ENCODE measurements at regions not wholly inside any gene's neighbourhood (a gene's known extent, or its start where the extent isn't known, plus 50 kb on each side); places are given as distances from the start of the nearest gene placed in this dataset.

DNA sequence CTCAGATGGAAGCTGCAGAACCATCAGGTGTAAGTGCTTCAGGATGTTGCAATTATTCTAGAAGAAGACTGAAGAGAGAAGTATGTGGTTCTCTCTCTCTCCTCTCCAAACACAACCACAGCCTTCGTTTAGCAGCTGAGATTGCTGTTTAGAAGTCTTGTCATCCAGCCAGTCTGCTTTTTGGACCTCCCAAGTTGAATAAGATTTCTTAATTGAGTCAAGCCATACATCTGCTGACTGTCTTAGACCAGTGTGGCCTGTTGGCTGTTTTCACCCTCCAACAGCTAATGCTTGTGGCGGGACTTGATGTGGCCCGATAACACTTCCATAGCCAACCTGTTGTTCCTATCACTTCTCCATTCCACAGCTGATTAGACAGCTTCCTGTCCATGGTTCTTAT is 91.3 kb upstream of the TMEM17 start:
- H3K9me3 ChIP-seq (replicated peaks; ENCODE audit: control insufficient read depth, insufficient read depth, low read length), result no peaks in the 10 kb centered on the region
- H3K4me3 ChIP-seq (replicated peaks in 1 of 3; ENCODE audit: insufficient read depth in 1 of 3, low read depth in 1 of 3, low read length in 3 of 3), result no peak overlapping the region
- H3K27ac ChIP-seq (ENCODE audit: insufficient read depth, low read depth, low read length), result no peak overlapping the region
- ChIA-PET POLR2A (no interaction called here), CTCF (interaction anchor here (1.1 to 1.6 kb wide), 2 partner anchors 19 to 89 kb away, joined by 3 to 4 read pairs; no protein-coding TSS in a partner anchor)
- no peak for DNase-seq (ENCODE audit: low read depth, low spot score)
- H3K9ac ChIP-seq (replicated peaks; ENCODE audit: extremely low read depth, insufficient read depth, low read length), result no peak overlapping the region
- intact Hi-C loops (cut with micrococcal nuclease), result no loop called here
- H3K9me1 ChIP-seq (replicated peaks; ENCODE audit: control insufficient read depth, extremely low read depth, insufficient read depth, low read length), result no peaks in the 10 kb centered on the region
- no peak for FAIRE-seq
- no peaks in the 10 kb centered on the region for H3K36me3 ChIP-seq (ENCODE audit: control insufficient read depth in 2 of 2, extremely low read depth in 1 of 2, insufficient read depth in 2 of 2, low read length in 2 of 2)
- H2AFZ ChIP-seq (ENCODE audit: low read depth, low read length), result peak overlapping the region; percentile 15
- H3K4me2 ChIP-seq (ENCODE audit: insufficient read depth, low read length), result no peak overlapping the region
- H3K27me3 ChIP-seq (ENCODE audit: control insufficient read depth in 2 of 2, insufficient read depth in 2 of 2, low read length in 2 of 2), result no peaks in the 10 kb centered on the region
- TF ChIP-seq JUN (IDR thresholded peaks at IDR 0.05; ENCODE audit: borderline replicate concordance, insufficient read depth, insufficient read length, low read depth) (no peak), GATA2 (IDR thresholded peaks at IDR 0.05; ENCODE audit: insufficient read depth, insufficient read length, low read depth, low read length) (no peak), MYC (IDR thresholded peaks at IDR 0.05; ENCODE audit: low read depth, low read length) (no peak), FOS (IDR thresholded peaks at IDR 0.05; ENCODE audit: borderline replicate concordance, insufficient read depth, low read length) (no peak), POLR2AphosphoS5 (IDR thresholded peaks at IDR 0.05; ENCODE audit: insufficient read depth, low read depth, low read length) (no peak), EZH2 (IDR thresholded peaks at IDR 0.05; ENCODE audit: borderline replicate concordance, low read depth, low read length, severe bottlenecking) (no peak), POLR2A (IDR thresholded peaks at IDR 0.05; ENCODE audit: low read depth, low read length) (no peak)
- TF ChIP-seq, protein P1, sequence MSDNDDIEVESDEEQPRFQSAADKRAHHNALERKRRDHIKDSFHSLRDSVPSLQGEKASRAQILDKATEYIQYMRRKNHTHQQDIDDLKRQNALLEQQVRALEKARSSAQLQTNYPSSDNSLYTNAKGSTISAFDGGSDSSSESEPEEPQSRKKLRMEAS (IDR thresholded peaks at IDR 0.05; ENCODE audit: insufficient read depth, insufficient read length), result no peak
- TF ChIP-seq, protein P2, sequence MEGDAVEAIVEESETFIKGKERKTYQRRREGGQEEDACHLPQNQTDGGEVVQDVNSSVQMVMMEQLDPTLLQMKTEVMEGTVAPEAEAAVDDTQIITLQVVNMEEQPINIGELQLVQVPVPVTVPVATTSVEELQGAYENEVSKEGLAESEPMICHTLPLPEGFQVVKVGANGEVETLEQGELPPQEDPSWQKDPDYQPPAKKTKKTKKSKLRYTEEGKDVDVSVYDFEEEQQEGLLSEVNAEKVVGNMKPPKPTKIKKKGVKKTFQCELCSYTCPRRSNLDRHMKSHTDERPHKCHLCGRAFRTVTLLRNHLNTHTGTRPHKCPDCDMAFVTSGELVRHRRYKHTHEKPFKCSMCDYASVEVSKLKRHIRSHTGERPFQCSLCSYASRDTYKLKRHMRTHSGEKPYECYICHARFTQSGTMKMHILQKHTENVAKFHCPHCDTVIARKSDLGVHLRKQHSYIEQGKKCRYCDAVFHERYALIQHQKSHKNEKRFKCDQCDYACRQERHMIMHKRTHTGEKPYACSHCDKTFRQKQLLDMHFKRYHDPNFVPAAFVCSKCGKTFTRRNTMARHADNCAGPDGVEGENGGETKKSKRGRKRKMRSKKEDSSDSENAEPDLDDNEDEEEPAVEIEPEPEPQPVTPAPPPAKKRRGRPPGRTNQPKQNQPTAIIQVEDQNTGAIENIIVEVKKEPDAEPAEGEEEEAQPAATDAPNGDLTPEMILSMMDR (IDR thresholded peaks at IDR 0.05; ENCODE audit: extremely low read depth in 1 of 2, insufficient read depth in 1 of 2, low read depth in 1 of 2, low read length in 2 of 2), result no peak
- no peaks in the 10 kb centered on the region for H4K20me1 ChIP-seq (replicated peaks; ENCODE audit: control insufficient read depth, extremely low read depth, insufficient read depth, low read length)
- no peaks in the 10 kb centered on the region for H3K79me2 ChIP-seq (ENCODE audit: control insufficient read depth, insufficient read depth, low read length)
- H3K4me1 ChIP-seq (ENCODE audit: control insufficient read depth, extremely low read depth, insufficient read depth, low read length), result peaks cover 7% of the 10 kb centered on the region
- dilution Hi-C loops (cut with MboI; ENCODE audit: extremely low pct_ligation_motif_present, low sequenced_read_pairs), result no loop called here
- BruUV-seq (replicated peaks), result no TSS peak
